ENCODE measurements at regions not wholly inside any gene's neighbourhood (a gene's known extent, or its start where the extent isn't known, plus 50 kb on each side); places are given as distances from the start of the nearest gene placed in this dataset.
"Not testable (repeated sequence)": the region's sequence is repeated elsewhere in the genome, so short reads cannot be mapped to it uniquely, and the experiment has no call there.

DNA sequence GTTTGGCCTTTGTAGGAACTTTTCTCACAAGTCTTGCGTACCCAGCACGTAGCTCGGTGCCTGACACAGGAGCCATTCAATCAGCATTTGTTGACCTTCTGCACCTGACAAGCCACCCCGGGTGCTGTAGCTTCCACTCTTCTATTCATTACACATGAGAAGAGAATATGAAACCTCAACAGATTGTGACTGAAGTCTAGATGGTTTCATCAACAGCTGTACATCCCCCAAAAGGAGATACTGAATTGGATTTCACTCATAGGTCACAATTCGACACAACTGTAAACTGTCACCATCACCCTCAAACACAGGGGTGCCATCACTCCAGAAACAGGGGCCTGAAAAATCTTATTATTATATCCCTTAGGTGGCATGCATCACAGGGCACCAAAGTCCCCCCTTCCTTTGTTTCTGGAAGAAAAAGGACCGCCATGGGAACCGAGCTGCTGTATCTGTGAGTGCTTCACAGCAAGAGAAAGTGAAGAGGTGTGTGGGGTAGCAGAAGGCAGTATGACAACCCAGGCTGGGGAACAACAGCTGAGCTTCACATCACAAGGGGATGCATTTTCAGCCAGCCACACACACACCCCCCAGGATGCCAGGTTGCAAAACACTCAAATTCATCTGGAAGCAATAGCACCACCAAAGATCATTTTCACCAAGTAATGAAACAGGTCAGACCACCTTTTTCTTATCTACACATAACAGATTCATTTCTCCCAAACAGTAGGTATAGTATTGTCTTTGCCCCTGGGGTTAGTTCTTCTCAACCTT, 225.7 kb downstream of the TOMM20 start:
- DNase-seq (ENCODE audit: low spot score) = no peak

- DNase-seq (ENCODE audit: low spot score) = no peak
Observed at GRCh38 chr1:234901491-234902049, 227.1 kb downstream of the TOMM20 start.

DNA sequence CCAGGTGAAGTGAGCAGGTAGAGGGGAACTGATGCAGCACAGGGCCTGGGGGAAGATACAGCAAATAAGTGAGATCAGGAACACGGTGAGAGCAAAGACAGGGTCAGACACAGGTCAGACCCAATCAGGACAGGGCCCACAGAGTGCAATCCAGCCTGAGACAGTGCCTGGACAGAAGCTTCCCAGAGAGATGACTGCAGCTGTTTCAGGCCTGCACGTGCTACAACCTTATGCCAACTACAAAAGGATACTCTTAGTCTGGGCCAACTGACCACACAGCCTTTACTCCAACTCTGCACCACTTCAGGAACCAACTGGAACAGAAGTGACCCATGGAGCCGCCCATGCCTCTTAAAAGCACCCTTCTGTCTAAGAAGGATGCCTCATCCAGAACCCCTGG, 228.0 kb downstream of the TOMM20 start:
- no peak for DNase-seq (ENCODE audit: low spot score)

DNA sequence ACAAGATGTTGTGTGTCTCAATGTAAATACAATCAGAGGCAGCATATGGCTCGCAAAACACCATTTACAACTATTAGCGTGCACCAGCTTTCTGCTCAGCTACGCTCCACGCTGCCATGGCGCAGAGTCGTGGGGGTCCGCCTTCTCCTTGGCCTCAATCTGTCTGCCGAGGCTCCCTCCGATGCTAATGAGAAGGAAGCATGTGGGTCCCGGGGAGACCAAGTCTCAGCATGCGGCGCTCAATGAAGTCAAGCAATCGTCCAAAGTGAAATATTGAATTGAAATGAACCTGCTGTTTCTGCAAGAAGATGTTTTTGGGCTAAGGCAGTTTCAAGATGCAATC, 228.9 kb downstream of the TOMM20 start:
- no peak for DNase-seq (ENCODE audit: low spot score)

DNA sequence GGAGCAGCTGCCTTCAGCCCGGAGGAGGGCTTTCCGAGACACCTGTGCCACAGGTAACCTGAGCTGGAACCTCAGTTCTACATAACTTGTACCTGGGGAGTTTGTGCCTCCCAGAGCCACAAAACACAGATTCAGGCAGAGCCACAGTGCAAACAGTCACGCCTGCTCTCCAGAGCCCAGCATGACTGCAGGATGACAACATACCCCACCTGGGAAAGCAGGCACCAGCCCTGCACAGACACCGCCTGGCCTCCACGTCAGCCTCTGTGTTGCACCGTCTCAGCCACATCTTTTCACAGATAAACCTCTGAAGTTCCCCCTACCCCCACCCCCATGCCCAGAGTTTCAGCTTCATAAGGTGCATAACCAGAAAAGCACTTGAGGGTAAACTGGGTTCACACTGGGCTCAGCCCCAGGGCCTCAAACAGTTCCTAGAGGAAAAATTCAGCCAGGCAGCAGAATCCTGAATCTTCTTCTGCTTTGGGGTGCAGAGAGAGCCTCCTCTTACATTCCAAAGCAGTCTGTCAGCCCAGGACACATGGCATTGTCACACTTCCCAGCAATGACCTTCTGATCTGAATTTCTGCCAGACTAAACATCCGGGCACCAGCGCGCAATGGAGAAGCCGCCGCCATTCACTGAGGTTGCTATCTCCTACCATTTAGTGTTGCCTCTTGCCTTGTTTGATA, 229.5 kb downstream of the TOMM20 start:
- no peak for DNase-seq (ENCODE audit: low spot score)

- DNase-seq (ENCODE audit: low spot score) = no peak
Observed at GRCh38 chr1:234898455-234899033, 230.1 kb downstream of the TOMM20 start.

- no peak for DNase-seq (ENCODE audit: low spot score)
Observed at GRCh38 chr1:234897754-234898454, 230.7 kb downstream of the TOMM20 start.

DNA sequence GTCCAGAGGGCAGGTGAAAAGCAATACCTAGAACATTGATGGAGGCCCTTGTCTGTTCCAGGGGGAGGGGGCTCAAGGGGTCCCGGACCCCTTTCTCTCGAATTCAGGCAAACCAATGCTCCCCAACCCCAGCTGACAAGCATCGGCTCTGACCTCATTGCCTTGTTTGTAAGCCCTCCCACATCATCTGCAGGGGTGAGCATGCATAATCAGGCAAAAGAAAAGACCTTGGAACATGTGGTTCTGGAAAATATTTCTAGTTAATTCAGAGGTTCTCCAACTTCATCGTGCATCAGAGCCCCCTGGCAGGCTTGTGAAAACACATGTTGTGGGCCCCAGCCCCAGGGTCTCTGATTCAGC, 231.3 kb downstream of the TOMM20 start:
- no peak for DNase-seq (ENCODE audit: low spot score)

DNA sequence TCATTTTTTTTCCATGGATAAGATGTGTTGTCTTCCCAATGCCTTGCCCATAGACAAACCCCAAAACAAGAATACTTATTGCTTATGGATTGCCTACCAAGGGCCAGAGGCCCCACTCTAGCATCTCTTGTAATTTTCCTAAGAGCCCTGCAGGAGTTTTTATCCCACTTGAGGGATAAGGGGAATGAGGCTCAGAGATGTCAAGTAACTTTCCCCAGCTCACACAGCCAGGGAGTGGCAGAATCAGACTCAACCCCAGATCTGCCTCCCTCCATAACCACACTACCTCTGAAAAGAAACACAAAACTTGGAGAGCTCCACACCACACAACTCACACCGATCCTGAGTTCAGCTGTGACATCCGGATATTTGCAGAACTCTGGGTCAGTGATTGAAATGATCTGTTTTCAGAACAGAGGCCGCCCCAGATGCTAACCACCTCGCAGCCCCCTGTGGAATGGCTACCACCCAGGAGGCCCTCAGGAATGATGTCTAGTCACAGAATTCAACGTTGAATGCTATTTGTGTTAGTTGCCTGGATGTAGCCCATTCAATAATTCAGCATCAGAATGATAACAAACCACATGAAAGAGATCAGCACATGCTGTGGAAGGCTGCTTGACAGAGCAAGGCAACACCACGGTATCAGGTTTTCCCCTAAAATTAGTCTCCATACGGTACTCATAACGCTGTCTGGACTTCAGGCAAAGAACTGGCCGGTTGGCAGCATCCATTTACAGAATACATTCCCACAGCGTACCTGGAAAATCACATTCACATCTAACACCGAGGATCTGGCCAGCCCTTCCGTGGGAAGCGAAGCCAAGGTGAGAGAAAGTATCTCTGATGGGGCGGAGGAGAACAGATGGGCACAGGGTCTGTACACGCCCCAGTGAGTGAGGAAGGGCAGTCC, 231.9 kb downstream of the TOMM20 start:
- no peak for DNase-seq (ENCODE audit: low spot score)

- no peak for DNase-seq (ENCODE audit: low spot score)
Observed at GRCh38 chr1:234893725-234894630, 234.7 kb downstream of the TOMM20 start.

DNA sequence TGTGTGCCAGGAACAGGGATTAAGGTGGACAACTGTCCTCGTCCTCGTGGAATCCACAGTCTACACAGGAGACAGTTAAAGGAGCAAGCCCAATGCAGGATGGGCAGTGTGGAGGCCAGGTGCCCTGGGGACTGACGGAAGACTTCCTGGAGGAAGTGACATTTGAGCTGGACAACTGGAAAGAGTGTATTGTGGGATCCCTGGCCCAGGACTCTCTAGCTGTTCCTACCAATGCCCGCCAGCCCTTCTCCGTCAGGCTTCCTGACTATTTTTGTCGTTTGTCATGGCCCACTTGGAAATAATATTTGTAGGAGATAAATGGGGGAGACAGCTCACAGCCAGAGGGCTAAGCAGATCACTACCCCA, 235.3 kb downstream of the TOMM20 start:
- no peak for DNase-seq (ENCODE audit: low spot score)

GRCh38 chr1:234892642-234893041, 236.0 kb downstream of the TOMM20 start:
- DNase-seq (ENCODE audit: low spot score) = no peak

DNA sequence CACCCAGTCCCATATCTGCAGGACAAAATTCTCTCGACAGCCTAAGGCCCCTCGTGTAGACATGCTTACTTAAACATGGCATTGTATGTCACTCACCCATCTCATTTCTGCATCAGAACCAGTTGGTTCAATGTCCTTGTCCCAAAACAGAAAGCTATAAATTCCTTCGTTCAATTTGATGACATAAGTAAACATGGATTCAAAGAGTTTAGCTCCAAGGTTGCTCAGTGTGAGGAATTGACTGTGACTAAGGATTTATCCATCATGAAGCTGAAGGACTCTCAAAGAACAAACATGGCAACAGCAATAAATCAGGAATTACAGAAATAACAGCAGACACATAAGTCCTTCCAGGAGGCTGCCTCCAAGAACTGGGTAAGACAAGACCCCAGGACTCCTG, 237.2 kb downstream of the TOMM20 start:
- DNase-seq (ENCODE audit: low spot score) = no peak

GRCh38 chr1:234889643-234890042, 239.0 kb downstream of the TOMM20 start:
- DNase-seq (ENCODE audit: low spot score) = no peak

- not testable (repeated sequence) for DNase-seq (ENCODE audit: low spot score)
Observed at GRCh38 chr1:234888247-234888646, 240.4 kb downstream of the TOMM20 start.

DNA sequence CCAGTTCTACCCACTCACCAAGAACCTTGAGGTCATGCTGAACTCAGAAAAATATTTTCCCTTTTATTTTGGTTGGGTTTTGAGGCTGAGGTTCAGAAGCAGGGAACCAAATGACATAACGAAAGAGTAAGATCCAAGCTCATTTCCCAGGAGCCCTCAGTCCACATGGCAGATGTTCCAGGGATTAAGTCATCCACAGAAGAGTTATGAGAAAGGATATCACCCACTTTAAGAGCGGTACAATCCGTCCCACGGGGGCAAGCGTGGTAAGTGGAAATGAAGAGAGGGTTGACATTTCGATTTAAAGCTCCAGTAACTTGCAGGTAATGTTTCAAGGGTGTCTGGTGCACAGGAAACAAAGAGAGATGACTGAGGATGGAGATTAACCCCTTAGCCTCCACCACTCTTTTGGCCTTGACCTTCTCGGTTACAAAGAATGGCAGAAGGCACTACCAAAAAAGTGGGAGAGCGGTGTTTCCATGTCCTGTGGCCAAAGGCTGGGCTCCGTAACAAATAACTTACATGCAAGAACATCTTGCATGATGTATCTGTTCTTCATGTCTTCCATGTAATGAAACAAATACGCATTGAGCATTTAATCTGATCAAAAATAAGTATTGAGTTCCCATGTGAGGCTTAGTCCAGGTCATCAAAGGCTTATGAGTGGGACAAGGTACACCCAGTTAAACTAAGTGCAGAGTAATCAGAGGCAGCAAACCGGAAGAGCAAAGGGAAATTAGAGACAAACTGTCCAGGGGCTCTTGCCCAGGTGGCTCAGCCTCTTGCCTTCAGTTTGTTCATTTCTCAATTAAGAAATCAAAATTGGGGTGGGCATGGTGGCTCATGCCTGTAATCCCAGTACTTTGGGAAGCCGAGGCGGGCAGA, 241.4 kb downstream of the TOMM20 start:
- DNase-seq (ENCODE audit: low spot score) = no peak

DNA sequence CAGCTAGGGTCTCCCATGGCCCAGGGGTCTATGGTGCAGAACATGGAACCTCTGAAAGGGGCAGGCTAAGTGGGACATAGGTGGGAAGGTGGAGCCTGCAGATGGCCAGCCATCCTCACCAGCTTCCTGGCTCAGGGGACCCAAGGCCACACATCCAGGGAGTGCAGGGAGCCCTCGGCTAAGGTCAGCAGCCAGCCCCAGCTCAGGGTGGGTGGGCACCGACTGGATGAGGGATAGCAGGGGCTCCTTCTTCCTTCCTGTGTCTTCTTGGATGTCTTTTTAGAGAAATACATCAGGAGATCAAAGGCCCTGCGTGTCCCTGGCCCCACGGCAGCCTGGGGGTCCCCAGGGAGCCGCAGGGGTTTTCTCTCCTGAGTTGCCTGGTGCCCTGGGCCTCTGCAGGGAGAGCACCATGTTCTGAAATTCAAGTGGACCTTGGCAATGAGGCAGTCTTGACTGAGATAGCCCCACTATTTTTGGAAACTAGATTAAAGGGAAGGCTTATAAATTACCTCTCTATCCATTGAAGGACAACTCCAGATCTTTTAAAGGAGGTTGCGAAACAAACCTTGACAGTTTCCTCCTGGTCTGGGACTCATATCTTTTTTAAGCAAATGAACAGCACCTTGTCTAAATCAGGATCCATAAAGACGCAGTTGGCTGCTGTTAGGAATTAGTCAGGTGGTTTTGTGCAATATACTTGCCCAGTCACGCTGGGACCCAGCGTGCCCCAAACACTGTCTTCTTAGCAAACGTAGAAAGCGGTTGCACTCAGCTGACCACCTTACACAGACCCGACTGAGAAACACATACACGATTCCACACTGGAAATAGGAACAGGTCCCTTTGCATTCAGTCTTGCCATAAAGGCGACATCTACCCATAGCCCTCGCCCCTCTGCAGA, 242.3 kb downstream of the TOMM20 start:
- DNase-seq (ENCODE audit: low spot score) = no peak

DNA sequence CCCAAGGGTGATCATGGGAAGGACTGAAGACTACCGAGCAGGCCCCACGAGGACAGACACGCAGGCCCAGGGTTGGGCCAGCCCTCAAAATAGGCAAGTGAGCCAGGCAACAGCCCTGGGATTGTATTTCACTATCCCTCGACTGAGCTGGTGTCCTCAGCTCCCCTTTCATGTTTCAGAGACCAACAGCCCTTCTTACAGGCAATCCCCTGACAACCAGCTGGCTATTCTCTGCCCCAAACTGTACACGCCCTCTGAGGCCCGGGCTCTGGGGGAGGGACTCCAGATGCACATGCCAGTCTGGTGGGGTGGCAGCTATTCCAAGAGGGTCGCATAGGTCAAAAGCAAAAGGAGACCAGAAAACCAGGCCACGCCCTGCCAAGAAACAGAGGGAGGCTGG, 243.0 kb downstream of the TOMM20 start:
- no peak for DNase-seq (ENCODE audit: low spot score)

Measured in H4 (cell line).